Endometrium (tissue), 2 donors: ENCODE measurements at regions not wholly inside any gene's neighbourhood (a gene's known extent, or its start where the extent isn't known, plus 50 kb on each side); places are given as distances from the start of the nearest gene placed in this dataset.

Experiments used
- FAIRE-seq: peaks from 2 replicates; lab custom pipeline; 2012; peaks lifted over from hg19 to GRCh38; lab: Jason Lieb, UNC
- donor health status: control.
- donor health status: control.

GRCh38 chr1:229213797-229214196 lies 57.1 kb upstream of the RAB4A start:
- no peak for FAIRE-seq

- FAIRE-seq, result no peak
These were observed 53.2 kb upstream of the RAB4A start for GRCh38 chr1:229217716-229218115.

GRCh38 chr1:229218612-229219025 lies 52.3 kb upstream of the RAB4A start:
- FAIRE-seq, result no peak

- no peak for FAIRE-seq
These were observed 50.6 kb upstream of the RAB4A start for GRCh38 chr1:229220163-229220846.

GRCh38 chr1:229221106-229222019 lies 49.5 kb upstream of the RAB4A start:
- no peak for FAIRE-seq
